Tibial nerve (tissue), 4 donors: ENCODE measurements at regions not wholly inside any gene's neighbourhood (a gene's known extent, or its start where the extent isn't known, plus 50 kb on each side); places are given as distances from the start of the nearest gene placed in this dataset.

Experiments
- DNase-seq, 2 donors: peaks; one replicate each; pipeline ENCODE4 v3.0.0-alpha.2; 2019; ENCODE audit warnings: low spot score in 2 of 2
- H3K27ac ChIP-seq, 4 donors: fragments of 200-600 bp; sonication (generic) in 3 of 4; one replicate each; pipeline ENCODE4 v1.5.1; 2017 to 2019; ENCODE audit warnings: mild to moderate bottlenecking in 1 of 4
- H3K27me3 ChIP-seq, 2 donors: fragments of 200-600 bp; sonication (generic) in 1 of 2; one replicate each; pipeline versions ENCODE4 v1.5.1 to v1.6.0; 2017 to 2019
- H3K36me3 ChIP-seq, 3 donors: fragments of 200-600 bp; sonication (generic); one replicate each; pipeline ENCODE4 v1.5.1; 2018 to 2019
- H3K4me1 ChIP-seq, 4 donors: fragments of 200-600 bp; sonication (generic) in 3 of 4; one replicate each; pipeline ENCODE4 v1.5.1; 2017 to 2019
- H3K4me3 ChIP-seq, 4 donors: fragments of 200-600 bp; sonication (generic) in 3 of 4; one replicate each; pipeline ENCODE4 v1.5.1; 2017 to 2019; ENCODE audit warnings: mild to moderate bottlenecking in 1 of 4, moderate library complexity in 1 of 4
- H3K9me3 ChIP-seq, 4 donors: fragments of 200-600 bp; sonication (generic) in 3 of 4; one replicate each; pipeline ENCODE4 v1.5.1; 2017 to 2019
- EP300 ChIP-seq, 2 donors: sonication (generic); formaldehyde crosslinking; IDR thresholded peaks; one replicate each; pipeline ENCODE4 v1.6.1; 2017; ENCODE audit warnings: antibody characterized with exemption in 2 of 2, mild to moderate bottlenecking in 1 of 2
- POLR2A ChIP-seq, 2 donors: fragments of 450-650 bp; IDR thresholded peaks; one replicate each; pipeline ENCODE4 v1.6.1; 2017; ENCODE audit warnings: antibody characterized with exemption in 2 of 2, mild to moderate bottlenecking in 2 of 2, moderate library complexity in 2 of 2
- WGBS, 2 donors: methylation state at CpG; one replicate each; pipeline ENCODE4 v1.1.5; 2018; 5-methylcytosine and 5-hydroxymethylcytosine counted together
- TF ChIP-seq, protein P1 (sequence below), 5 experiments: fragments of 200-600 bp in 3 of 5; fragments of 450-650 bp in 2 of 5; sonication (generic) in 3 of 5; IDR thresholded peaks; one replicate each; pipeline ENCODE4 v1.5.1; 2016 to 2019; ENCODE audit warnings: antibody characterized with exemption in 5 of 5, mild to moderate bottlenecking in 3 of 5, moderate library complexity in 2 of 5

DNA sequence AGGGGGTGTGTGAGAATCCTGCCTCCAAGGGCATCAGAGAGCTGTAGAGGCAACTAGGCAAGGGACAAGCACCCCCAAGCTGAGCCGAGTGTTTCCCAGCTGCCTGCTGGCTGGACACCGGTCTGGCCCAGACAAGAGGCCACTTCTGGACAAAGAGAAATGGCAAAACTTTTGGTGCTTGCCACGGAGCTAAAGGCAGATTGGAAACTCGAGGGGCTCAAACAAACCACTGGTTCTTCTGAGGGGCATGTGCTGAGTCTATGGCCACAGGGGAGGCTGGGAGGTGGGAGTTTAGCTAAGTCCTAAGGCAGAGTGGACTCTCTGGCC, 66.5 kb upstream of the INPP5A start:
- Histone ChIP-seq H3K9me3 (peaks cover 0 to 9% (median 0%) of the 10 kb centered on the region in 4 donors), H3K27me3 (no peaks in the 10 kb centered on the region), H3K4me3 (no peak overlapping the region), H3K4me1 (peaks cover 0 to 60% (median 38%) of the 10 kb centered on the region in 4 donors), H3K27ac (peak overlapping the region; percentile 2 to 96 (median 53)), H3K36me3 (no peaks in the 10 kb centered on the region)
- 64 to 89% methylated on average over 4 of the region's 4 CpGs for WGBS, 2 donors
- DNase-seq: no peak
- TF ChIP-seq EP300 (IDR thresholded peaks at IDR 0.05) (no peak), POLR2A (IDR thresholded peaks at IDR 0.05) (no peak)
- TF ChIP-seq, protein P1, sequence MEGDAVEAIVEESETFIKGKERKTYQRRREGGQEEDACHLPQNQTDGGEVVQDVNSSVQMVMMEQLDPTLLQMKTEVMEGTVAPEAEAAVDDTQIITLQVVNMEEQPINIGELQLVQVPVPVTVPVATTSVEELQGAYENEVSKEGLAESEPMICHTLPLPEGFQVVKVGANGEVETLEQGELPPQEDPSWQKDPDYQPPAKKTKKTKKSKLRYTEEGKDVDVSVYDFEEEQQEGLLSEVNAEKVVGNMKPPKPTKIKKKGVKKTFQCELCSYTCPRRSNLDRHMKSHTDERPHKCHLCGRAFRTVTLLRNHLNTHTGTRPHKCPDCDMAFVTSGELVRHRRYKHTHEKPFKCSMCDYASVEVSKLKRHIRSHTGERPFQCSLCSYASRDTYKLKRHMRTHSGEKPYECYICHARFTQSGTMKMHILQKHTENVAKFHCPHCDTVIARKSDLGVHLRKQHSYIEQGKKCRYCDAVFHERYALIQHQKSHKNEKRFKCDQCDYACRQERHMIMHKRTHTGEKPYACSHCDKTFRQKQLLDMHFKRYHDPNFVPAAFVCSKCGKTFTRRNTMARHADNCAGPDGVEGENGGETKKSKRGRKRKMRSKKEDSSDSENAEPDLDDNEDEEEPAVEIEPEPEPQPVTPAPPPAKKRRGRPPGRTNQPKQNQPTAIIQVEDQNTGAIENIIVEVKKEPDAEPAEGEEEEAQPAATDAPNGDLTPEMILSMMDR (IDR thresholded peaks at IDR 0.05): no peak

DNA sequence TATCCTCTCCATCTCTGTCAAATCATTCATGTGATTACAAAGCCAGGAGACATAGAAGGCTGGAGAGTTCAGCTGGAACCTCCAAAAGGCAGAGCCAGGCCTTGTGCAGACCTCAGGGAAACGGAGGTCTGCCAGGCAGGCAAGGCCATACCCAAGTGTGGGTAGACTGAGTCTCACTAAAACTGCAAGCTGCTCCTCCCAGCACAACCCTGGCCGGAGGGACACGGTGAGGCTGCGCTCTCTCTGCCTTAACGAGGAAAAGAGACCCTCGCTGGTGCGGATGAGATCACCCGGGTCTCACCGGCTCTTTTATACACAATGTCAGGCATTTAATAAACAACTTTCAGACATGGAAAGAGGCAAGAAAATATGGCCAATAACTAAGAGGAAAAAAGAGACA, 66.1 kb upstream of the INPP5A start:
- Histone ChIP-seq H3K36me3 (no peaks in the 10 kb centered on the region), H3K27me3 (no peaks in the 10 kb centered on the region), H3K4me3 (no peak overlapping the region), H3K9me3 (peaks cover 0 to 9% (median 0%) of the 10 kb centered on the region in 4 donors), H3K4me1 (peaks cover 0 to 60% (median 35%) of the 10 kb centered on the region in 4 donors), H3K27ac (peak overlapping the region; percentile 2 to 96 (median 53))
- TF ChIP-seq POLR2A (IDR thresholded peaks at IDR 0.05) (no peak), EP300 (IDR thresholded peaks at IDR 0.05) (no peak)
- TF ChIP-seq, protein P1 (IDR thresholded peaks at IDR 0.05): no peak
- DNase-seq: no peak
- 97 to 98% methylated on average over 9 of the region's 9 CpGs for WGBS, 2 donors

DNA sequence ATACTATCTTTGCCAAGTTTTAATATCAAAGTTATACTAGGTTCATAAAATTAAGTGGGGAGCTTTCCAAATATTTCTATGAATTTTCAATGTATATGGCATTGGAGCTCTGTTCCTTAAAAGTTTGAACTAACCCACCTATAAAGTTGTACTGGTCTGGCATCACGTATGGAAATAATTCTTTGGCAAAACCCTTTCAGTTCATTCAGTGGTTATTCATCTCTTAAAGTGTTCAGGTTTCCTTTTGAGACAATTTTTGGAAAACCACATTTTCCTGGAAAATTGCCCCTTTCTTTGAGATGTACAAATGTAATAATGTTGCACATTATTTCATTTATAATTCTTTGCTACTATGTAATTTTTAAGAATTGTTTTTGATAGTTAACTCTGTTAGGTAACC, 62.5 kb upstream of the INPP5A start:
- WGBS, 2 donors: 43 to 47% methylated on average over 1 of the region's 1 CpG
- H3K36me3 ChIP-seq: no peaks in the 10 kb centered on the region
- no peak for TF ChIP-seq EP300 (IDR thresholded peaks at IDR 0.05)
- no peak for TF ChIP-seq POLR2A (IDR thresholded peaks at IDR 0.05)
- TF ChIP-seq, protein P1 (IDR thresholded peaks at IDR 0.05): no peak
- H3K27me3 ChIP-seq: no peaks in the 10 kb centered on the region
- peaks cover 0 to 59% (median 23%) of the 10 kb centered on the region in 4 donors for H3K4me1 ChIP-seq
- no peak for DNase-seq
- no peak overlapping the region for H3K27ac ChIP-seq
- peaks cover 0 to 9% (median 0%) of the 10 kb centered on the region in 4 donors for H3K9me3 ChIP-seq
- H3K4me3 ChIP-seq: no peak overlapping the region

DNA sequence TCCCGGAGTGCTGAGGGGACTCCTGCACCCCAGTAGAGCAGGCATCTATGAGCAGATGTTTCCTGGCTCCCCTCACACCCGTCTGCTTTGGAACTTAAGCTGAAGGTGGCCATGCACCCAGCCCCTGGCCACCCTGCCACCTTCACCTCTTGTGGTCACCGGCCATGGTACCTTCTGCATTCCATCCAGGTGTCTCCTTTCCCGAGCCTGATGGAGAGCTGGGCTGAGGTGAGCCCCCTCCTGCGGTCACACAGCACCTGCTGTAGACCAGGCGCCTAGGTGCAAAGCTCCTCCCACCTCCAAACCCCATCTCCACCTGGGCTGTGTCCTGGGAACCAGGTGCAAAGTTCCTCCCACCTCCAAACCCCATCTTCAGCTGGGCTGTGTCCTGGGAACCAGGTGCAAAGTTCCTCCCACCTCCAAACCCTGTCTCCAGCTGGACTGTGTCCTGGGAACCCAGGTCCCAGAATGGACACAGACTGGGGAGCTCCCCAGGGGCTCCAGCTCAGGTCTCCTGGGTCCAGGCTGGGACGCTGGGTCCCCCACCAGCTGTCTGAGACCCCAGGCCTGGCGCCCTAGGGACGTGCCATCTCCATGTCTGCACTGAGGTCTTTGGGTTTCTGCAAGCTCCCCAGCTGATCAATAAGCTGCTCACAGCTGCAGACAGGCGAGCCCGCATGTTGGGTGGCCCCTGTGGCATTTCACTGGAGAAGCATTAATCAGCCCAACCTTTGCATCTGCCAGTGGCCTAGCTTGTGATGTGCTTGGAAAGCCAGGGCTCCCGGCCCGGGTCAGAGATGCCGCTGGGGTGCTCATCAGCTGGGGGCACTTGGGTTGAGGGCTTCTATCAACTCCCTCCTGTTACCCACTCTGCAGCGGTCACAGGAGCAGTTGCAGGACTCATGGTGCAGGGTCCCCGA, 61.2 kb upstream of the INPP5A start:
- Histone ChIP-seq H3K27ac (peak overlapping the region in 2 of 4 donors; percentile 97 to 98), H3K4me3 (no peak overlapping the region), H3K4me1 (peaks cover 0 to 59% (median 29%) of the 10 kb centered on the region in 4 donors), H3K27me3 (no peaks in the 10 kb centered on the region), H3K9me3 (peaks cover 0 to 7% (median 0%) of the 10 kb centered on the region in 4 donors), H3K36me3 (no peaks in the 10 kb centered on the region)
- TF ChIP-seq, protein P1 (IDR thresholded peaks at IDR 0.05): no peak
- DNase-seq: no peak
- WGBS, 2 donors: 84 to 89% methylated on average over 14 to 15 of the region's 16 CpGs

DNA sequence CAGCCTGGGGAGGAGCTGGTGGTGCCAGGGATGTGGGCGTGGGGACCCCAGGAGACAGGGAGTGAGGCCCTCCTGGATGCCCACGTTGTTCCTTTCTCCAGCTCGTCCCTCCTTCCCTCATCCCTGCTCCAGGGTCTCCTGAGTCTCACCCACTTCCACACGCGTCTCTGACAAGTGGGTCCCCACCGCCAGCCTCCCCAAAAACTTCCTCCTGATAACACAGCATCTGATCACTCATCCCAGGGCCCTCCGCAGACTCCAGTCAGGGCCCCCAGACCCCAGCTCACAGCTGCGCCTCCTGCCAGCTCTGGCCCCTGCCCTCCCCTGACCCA, 60.6 kb upstream of the INPP5A start:
- Histone ChIP-seq H3K27me3 (no peaks in the 10 kb centered on the region), H3K4me1 (peaks cover 0 to 65% (median 34%) of the 10 kb centered on the region in 4 donors), H3K27ac (peak overlapping the region in 2 of 4 donors; percentile 97 to 98), H3K36me3 (no peaks in the 10 kb centered on the region), H3K9me3 (peaks cover 0 to 1% (median 0%) of the 10 kb centered on the region in 4 donors), H3K4me3 (no peak overlapping the region)
- WGBS, 2 donors: 78 to 87% methylated on average over 7 to 8 of the region's 8 CpGs
- TF ChIP-seq POLR2A (IDR thresholded peaks at IDR 0.05): no peak
- TF ChIP-seq, protein P1 (IDR thresholded peaks at IDR 0.05): no peak
- TF ChIP-seq EP300 (IDR thresholded peaks at IDR 0.05): no peak
- no peak for DNase-seq
